SK-MEL-5 (cell line): ENCODE measurements at regions not wholly inside any gene's neighbourhood (a gene's known extent, or its start where the extent isn't known, plus 50 kb on each side); places are given as distances from the start of the nearest gene placed in this dataset.

Experiments used
- DNase-seq: peaks from one replicate; pipeline ENCODE4 v3.0.0-alpha.2; 2016; ENCODE audit warnings: low read depth, low spot score
- in situ Hi-C: cut with HindIII; loops from 2 replicates; pipeline ENCODE4 v1.10.0; 2016; ENCODE audit warnings: low sequenced_read_pairs, high pct_unique_total_duplicates, low pct_unique_long_range_greater_than_20kb

- no peak for DNase-seq
- in situ Hi-C loops: no loop called here
Measured at GRCh38 chrX:17206584-17206983, 168.4 kb upstream of the NHS start.

- in situ Hi-C loops: no loop called here
- DNase-seq: no peak
Measured at GRCh38 chrX:17214962-17215361, 160.0 kb upstream of the NHS start.

GRCh38 chrX:17226736-17227135 is 148.3 kb upstream of the NHS start:
- no peak for DNase-seq
- in situ Hi-C loops: no loop called here

GRCh38 chrX:17237146-17237545 is 137.9 kb upstream of the NHS start:
- in situ Hi-C loops: no loop called here
- DNase-seq: no peak

GRCh38 chrX:17242470-17242869 is 132.5 kb upstream of the NHS start:
- peak; percentile 52 for DNase-seq
- in situ Hi-C loops: no loop called here

- in situ Hi-C loops: no loop called here
- DNase-seq: peak; percentile 0
Measured at GRCh38 chrX:17247144-17247543, 127.9 kb upstream of the NHS start.

GRCh38 chrX:17262123-17262522 is 112.9 kb upstream of the NHS start:
- DNase-seq: no peak
- in situ Hi-C loops: no loop called here

GRCh38 chrX:17266136-17266535 is 108.9 kb upstream of the NHS start:
- in situ Hi-C loops: no loop called here
- DNase-seq: no peak

- in situ Hi-C loops: no loop called here
- DNase-seq: no peak
Measured at GRCh38 chrX:17278961-17279360, 96.0 kb upstream of the NHS start.

- in situ Hi-C loops: no loop called here
- DNase-seq: no peak
Measured at GRCh38 chrX:17285983-17286382, 89.0 kb upstream of the NHS start.

GRCh38 chrX:17291171-17291900 is 83.7 kb upstream of the NHS start:
- DNase-seq: no peak
- in situ Hi-C loops: no loop called here

- in situ Hi-C loops: no loop called here
Measured at GRCh38 chrX:17292111-17292527, 82.9 kb upstream of the NHS start.

GRCh38 chrX:17294561-17294960 is 80.4 kb upstream of the NHS start:
- DNase-seq: no peak
- in situ Hi-C loops: no loop called here

More at GRCh38 chrX:17292111-17292527, 82.9 kb upstream of the NHS start:
- DNase-seq: no peak

- in situ Hi-C loops: no loop called here
- no peak for DNase-seq
Measured at GRCh38 chrX:17295791-17296190, 79.2 kb upstream of the NHS start.

- DNase-seq: no peak
- in situ Hi-C loops: no loop called here
Measured at GRCh38 chrX:17298564-17298963, 76.4 kb upstream of the NHS start.

GRCh38 chrX:17299206-17299605 is 75.8 kb upstream of the NHS start:
- DNase-seq: no peak

GRCh38 chrX:17323397-17323796 is 51.6 kb upstream of the NHS start:
- peak; percentile 3 for DNase-seq
- in situ Hi-C loops: no loop called here

More at GRCh38 chrX:17299206-17299605, 75.8 kb upstream of the NHS start:
- in situ Hi-C loops: no loop called here
